ENCODE measurements at regions not wholly inside any gene's neighbourhood (a gene's known extent, or its start where the extent isn't known, plus 50 kb on each side); places are given as distances from the start of the nearest gene placed in this dataset.

DNA sequence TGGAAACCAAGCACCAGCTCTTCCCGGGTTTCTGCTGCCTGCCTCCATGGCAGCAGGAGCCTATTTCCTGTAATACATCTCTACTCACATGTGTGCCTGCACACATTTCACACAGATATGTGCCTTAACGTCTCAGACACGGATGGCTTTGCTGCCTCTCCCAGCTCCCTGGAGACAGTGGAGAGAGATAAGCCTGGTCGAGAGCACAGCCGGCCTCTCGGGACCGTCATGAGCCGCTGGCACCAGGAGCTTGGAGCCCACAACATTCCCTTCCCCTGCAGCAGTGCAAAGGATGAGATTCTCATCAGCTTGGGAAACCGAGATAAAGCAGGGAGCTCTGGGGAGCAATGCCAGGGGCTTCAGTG is 587.7 kb downstream of the BRD1 start:
- no peak for DNase-seq
- 66 to 67% methylated on average over 1 to 3 of the region's 9 CpGs for WGBS, 2 donors
- peaks cover 0 to 24% (median 0%) of the 10 kb centered on the region in 4 donors for H3K27me3 ChIP-seq
- H3K36me3 ChIP-seq, result no peaks in the 10 kb centered on the region
- no peaks in the 10 kb centered on the region for H3K4me1 ChIP-seq
- H3K4me3 ChIP-seq, result no peak overlapping the region
- no peak overlapping the region for H3K27ac ChIP-seq
- no peaks in the 10 kb centered on the region for H3K9me3 ChIP-seq
- TF ChIP-seq POLR2A (IDR thresholded peaks at IDR 0.05), result no peak
- TF ChIP-seq, protein P1, sequence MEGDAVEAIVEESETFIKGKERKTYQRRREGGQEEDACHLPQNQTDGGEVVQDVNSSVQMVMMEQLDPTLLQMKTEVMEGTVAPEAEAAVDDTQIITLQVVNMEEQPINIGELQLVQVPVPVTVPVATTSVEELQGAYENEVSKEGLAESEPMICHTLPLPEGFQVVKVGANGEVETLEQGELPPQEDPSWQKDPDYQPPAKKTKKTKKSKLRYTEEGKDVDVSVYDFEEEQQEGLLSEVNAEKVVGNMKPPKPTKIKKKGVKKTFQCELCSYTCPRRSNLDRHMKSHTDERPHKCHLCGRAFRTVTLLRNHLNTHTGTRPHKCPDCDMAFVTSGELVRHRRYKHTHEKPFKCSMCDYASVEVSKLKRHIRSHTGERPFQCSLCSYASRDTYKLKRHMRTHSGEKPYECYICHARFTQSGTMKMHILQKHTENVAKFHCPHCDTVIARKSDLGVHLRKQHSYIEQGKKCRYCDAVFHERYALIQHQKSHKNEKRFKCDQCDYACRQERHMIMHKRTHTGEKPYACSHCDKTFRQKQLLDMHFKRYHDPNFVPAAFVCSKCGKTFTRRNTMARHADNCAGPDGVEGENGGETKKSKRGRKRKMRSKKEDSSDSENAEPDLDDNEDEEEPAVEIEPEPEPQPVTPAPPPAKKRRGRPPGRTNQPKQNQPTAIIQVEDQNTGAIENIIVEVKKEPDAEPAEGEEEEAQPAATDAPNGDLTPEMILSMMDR (IDR thresholded peaks at IDR 0.05), result no peak
- intact Hi-C loops (cut with DNase I), result no loop called here

DNA sequence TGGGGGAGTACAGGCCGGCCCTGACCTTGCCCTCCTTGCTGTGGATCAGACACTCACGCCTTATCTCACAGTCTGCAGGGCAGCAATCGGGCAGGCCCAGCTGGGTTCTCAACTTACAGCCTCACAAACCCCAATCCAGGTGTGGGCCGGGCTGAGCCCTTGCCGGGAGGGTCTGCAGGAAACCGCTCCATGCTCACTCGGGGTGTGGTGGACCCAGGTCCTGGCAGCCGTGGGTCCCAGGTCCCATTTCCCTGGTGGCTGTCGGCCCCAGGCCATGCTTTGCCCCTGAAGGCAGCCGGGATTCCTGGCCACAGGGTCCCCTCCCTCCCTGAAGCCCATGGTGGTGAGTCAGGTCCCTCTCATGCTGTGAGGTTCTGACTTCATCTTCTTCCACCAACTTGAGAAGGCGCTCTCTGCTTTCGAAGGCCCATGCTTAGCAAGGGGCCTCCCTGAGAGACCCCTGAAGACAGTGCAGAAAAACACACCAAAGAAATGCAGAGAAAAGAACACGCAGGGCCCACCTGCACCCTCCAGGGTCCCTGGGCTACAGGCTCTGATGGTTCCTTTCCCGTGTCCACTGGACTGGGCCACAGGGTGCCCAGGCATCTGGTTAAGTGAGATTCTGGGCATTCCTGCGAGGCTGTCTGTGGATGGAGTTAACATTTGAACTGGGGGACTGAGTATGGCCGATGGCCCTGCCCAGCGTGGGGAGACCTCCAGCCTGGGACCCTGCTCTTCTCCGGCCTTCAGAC is 588.2 kb downstream of the BRD1 start:
- Histone ChIP-seq H3K4me3 (no peak overlapping the region), H3K27me3 (peaks cover 0 to 24% (median 0%) of the 10 kb centered on the region in 4 donors), H3K36me3 (no peaks in the 10 kb centered on the region), H3K27ac (no peak overlapping the region), H3K4me1 (no peaks in the 10 kb centered on the region), H3K9me3 (no peaks in the 10 kb centered on the region)
- no peak for DNase-seq
- 68 to 78% methylated on average over 6 to 8 of the region's 18 CpGs for WGBS, 2 donors
- TF ChIP-seq, protein P1 (IDR thresholded peaks at IDR 0.05), result no peak
- TF ChIP-seq POLR2A (IDR thresholded peaks at IDR 0.05), result no peak
- intact Hi-C loops (cut with DNase I), result no loop called here

- intact Hi-C loops (cut with DNase I), result no loop called here
- Histone ChIP-seq H3K9me3 (no peaks in the 10 kb centered on the region), H3K4me3 (no peak overlapping the region), H3K4me1 (no peaks in the 10 kb centered on the region), H3K27me3 (peaks cover 0 to 28% (median 0%) of the 10 kb centered on the region in 4 donors), H3K36me3 (no peaks in the 10 kb centered on the region), H3K27ac (no peak overlapping the region)
- WGBS, 2 donors, result 58 to 75% methylated on average over 2 to 4 of the region's 25 CpGs
- no peak for TF ChIP-seq POLR2A (IDR thresholded peaks at IDR 0.05)
- TF ChIP-seq, protein P1 (IDR thresholded peaks at IDR 0.05), result no peak
- no peak for DNase-seq
Observed at GRCh38 chr22:49238181-49239141, 589.2 kb downstream of the BRD1 start.

DNA sequence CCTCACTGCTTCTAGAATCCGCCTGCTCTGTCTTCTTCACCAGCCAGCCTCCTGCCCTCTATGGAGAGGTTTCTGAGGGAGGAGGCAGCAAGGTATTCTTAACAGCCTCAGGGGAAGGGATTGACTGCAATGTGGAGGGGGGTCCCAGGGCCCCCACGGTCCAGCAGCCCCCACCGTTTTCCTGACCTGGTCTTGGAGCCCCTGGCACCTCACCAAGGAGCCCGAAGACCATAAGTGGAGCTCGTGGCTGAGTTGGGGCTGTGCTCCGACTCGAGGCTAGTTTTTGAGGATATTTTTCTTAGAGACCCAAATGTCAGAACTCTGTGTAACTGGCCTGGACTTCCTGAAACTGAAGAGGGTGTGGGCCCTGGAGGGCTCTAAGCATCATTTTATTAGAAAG is 590.0 kb downstream of the BRD1 start:
- peaks cover 0 to 34% (median 0%) of the 10 kb centered on the region in 4 donors for H3K27me3 ChIP-seq
- H3K36me3 ChIP-seq, result no peaks in the 10 kb centered on the region
- WGBS, 2 donors, result 25 to 30% methylated on average over 2 to 6 of the region's 7 CpGs
- DNase-seq, result no peak
- intact Hi-C loops (cut with DNase I), result no loop called here
- no peaks in the 10 kb centered on the region for H3K4me1 ChIP-seq
- no peaks in the 10 kb centered on the region for H3K9me3 ChIP-seq
- H3K4me3 ChIP-seq, result no peak overlapping the region
- no peak overlapping the region for H3K27ac ChIP-seq
- TF ChIP-seq, protein P1 (IDR thresholded peaks at IDR 0.05), result no peak
- TF ChIP-seq POLR2A (IDR thresholded peaks at IDR 0.05), result no peak

GRCh38 chr22:49237279-49237678 is 590.4 kb downstream of the BRD1 start:
- 69 to 72% methylated on average over 3 of the region's 3 CpGs for WGBS, 2 donors
- H3K27me3 ChIP-seq, result peaks cover 0 to 39% (median 0%) of the 10 kb centered on the region in 4 donors

More at GRCh38 chr22:49237279-49237678, 590.4 kb downstream of the BRD1 start:
- Histone ChIP-seq H3K4me3 (no peak overlapping the region), H3K36me3 (no peaks in the 10 kb centered on the region), H3K9me3 (no peaks in the 10 kb centered on the region), H3K27ac (no peak overlapping the region), H3K4me1 (no peaks in the 10 kb centered on the region)
- TF ChIP-seq POLR2A (IDR thresholded peaks at IDR 0.05), result no peak
- TF ChIP-seq, protein P1 (IDR thresholded peaks at IDR 0.05), result no peak
- intact Hi-C loops (cut with DNase I), result no loop called here
- no peak for DNase-seq

Data from esophagus squamous epithelium (tissue), 5 donors.